ENCODE measurements at regions not wholly inside any gene's neighbourhood (a gene's known extent, or its start where the extent isn't known, plus 50 kb on each side); places are given as distances from the start of the nearest gene placed in this dataset.

DNA sequence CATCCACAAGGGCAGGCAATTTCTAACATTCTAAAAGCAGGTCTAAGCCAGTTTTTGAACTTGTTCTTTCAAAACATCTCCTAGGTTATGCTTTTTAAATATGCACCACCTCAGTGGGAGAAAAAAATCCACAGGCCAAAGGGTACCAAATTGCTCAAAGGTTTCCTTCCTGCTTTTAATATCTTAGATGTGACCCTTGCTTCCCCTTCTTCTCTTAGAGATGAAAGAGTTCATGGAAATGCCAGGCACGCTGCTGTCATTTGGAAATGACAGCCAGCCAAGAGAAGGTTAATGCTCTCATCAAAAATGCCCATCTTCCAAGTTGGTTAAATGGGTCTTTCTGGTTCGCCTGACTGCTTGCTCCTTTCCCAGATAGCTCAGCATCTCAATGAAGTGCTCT is 497.1 kb downstream of the CD83 start:
- no peak overlapping the region for H3K27ac ChIP-seq (ENCODE audit: low read length)
- no peaks in the 10 kb centered on the region for H3K9me2 ChIP-seq (ENCODE audit: insufficient read depth, low read length)
- H3K9ac ChIP-seq (ENCODE audit: low read length) = no peak overlapping the region
- no peaks in the 10 kb centered on the region for H4K20me1 ChIP-seq (ENCODE audit: insufficient read depth)
- H2AFZ ChIP-seq (ENCODE audit: low read depth, low read length) = no peak overlapping the region
- no peaks in the 10 kb centered on the region for H3K9me3 ChIP-seq (ENCODE audit: low read length)
- H3K27me3 ChIP-seq (ENCODE audit: insufficient read depth, low read depth, low read length) = no peaks in the 10 kb centered on the region
- no peak overlapping the region for H3K4me2 ChIP-seq (ENCODE audit: low read length)
- no peak overlapping the region for H3K4me3 ChIP-seq (ENCODE audit: low read length)
- H3F3A ChIP-seq (ENCODE audit: insufficient read depth, low read length, poor library complexity, severe bottlenecking) = no peaks in the 10 kb centered on the region
- TF ChIP-seq MXI1 (conservative IDR thresholded peaks at IDR 0.05; ENCODE audit: poor library complexity, severe bottlenecking) (no peak), EZH2 (IDR thresholded peaks at IDR 0.05; ENCODE audit: borderline replicate concordance, insufficient read depth, low read length, poor library complexity, severe bottlenecking) (no peak), EP300 (conservative IDR thresholded peaks at IDR 0.05; ENCODE audit: poor library complexity, severe bottlenecking) (no peak), TAF1 (IDR thresholded peaks at IDR 0.05; ENCODE audit: low read depth) (no peak), POLR2AphosphoS5 (IDR thresholded peaks at IDR 0.05) (no peak), RAD21 (conservative IDR thresholded peaks at IDR 0.05) (no peak), SMC3 (conservative IDR thresholded peaks at IDR 0.05; ENCODE audit: poor library complexity) (no peak)
- TF ChIP-seq, protein P1, sequence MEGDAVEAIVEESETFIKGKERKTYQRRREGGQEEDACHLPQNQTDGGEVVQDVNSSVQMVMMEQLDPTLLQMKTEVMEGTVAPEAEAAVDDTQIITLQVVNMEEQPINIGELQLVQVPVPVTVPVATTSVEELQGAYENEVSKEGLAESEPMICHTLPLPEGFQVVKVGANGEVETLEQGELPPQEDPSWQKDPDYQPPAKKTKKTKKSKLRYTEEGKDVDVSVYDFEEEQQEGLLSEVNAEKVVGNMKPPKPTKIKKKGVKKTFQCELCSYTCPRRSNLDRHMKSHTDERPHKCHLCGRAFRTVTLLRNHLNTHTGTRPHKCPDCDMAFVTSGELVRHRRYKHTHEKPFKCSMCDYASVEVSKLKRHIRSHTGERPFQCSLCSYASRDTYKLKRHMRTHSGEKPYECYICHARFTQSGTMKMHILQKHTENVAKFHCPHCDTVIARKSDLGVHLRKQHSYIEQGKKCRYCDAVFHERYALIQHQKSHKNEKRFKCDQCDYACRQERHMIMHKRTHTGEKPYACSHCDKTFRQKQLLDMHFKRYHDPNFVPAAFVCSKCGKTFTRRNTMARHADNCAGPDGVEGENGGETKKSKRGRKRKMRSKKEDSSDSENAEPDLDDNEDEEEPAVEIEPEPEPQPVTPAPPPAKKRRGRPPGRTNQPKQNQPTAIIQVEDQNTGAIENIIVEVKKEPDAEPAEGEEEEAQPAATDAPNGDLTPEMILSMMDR (IDR thresholded peaks at IDR 0.05; ENCODE audit: poor library complexity, severe bottlenecking) = no peak
- TF ChIP-seq, protein P2, sequence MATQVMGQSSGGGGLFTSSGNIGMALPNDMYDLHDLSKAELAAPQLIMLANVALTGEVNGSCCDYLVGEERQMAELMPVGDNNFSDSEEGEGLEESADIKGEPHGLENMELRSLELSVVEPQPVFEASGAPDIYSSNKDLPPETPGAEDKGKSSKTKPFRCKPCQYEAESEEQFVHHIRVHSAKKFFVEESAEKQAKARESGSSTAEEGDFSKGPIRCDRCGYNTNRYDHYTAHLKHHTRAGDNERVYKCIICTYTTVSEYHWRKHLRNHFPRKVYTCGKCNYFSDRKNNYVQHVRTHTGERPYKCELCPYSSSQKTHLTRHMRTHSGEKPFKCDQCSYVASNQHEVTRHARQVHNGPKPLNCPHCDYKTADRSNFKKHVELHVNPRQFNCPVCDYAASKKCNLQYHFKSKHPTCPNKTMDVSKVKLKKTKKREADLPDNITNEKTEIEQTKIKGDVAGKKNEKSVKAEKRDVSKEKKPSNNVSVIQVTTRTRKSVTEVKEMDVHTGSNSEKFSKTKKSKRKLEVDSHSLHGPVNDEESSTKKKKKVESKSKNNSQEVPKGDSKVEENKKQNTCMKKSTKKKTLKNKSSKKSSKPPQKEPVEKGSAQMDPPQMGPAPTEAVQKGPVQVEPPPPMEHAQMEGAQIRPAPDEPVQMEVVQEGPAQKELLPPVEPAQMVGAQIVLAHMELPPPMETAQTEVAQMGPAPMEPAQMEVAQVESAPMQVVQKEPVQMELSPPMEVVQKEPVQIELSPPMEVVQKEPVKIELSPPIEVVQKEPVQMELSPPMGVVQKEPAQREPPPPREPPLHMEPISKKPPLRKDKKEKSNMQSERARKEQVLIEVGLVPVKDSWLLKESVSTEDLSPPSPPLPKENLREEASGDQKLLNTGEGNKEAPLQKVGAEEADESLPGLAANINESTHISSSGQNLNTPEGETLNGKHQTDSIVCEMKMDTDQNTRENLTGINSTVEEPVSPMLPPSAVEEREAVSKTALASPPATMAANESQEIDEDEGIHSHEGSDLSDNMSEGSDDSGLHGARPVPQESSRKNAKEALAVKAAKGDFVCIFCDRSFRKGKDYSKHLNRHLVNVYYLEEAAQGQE (IDR thresholded peaks at IDR 0.05; ENCODE audit: borderline replicate concordance) = no peak
- no peaks in the 10 kb centered on the region for H3K36me3 ChIP-seq (ENCODE audit: insufficient read depth, low read length)
- no peaks in the 10 kb centered on the region for H3K79me2 ChIP-seq (replicated peaks; ENCODE audit: insufficient read depth, low read length)

DNA sequence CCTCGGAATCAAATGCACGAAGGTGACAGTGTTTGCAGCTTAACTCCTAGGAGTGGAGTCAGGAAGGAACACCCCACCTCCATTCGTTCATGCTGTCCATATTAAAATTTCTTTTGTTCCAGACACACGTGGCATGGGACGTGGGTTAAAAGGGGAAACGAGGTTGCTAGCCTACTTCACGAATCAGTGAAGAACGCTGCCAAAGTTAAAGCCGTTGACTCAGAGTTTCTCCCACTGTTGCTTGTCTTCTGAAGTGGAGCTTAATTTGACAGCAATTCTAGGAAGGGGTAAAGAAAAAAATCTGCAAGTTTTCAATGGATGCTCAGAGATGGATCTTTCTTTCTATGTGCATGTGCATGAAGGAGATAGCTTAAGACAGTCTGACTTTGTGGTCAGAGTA is 499.1 kb downstream of the CD83 start:
- no peak overlapping the region for H3K27ac ChIP-seq (ENCODE audit: low read length)
- no peaks in the 10 kb centered on the region for H3K9me2 ChIP-seq (ENCODE audit: insufficient read depth, low read length)
- no peaks in the 10 kb centered on the region for H3K36me3 ChIP-seq (ENCODE audit: insufficient read depth, low read length)
- H3K4me2 ChIP-seq (ENCODE audit: low read length) = no peak overlapping the region
- H3K9me3 ChIP-seq (ENCODE audit: low read length) = no peaks in the 10 kb centered on the region
- TF ChIP-seq, protein P2 (IDR thresholded peaks at IDR 0.05; ENCODE audit: borderline replicate concordance) = no peak
- no peak for TF ChIP-seq POLR2AphosphoS5 (IDR thresholded peaks at IDR 0.05)
- no peak for TF ChIP-seq RAD21 (conservative IDR thresholded peaks at IDR 0.05)
- no peak for TF ChIP-seq SMC3 (conservative IDR thresholded peaks at IDR 0.05; ENCODE audit: poor library complexity)
- H2AFZ ChIP-seq (ENCODE audit: low read depth, low read length) = no peak overlapping the region
- H3K9ac ChIP-seq (ENCODE audit: low read length) = no peak overlapping the region
- no peaks in the 10 kb centered on the region for H4K20me1 ChIP-seq (ENCODE audit: insufficient read depth)
- no peak overlapping the region for H3K4me3 ChIP-seq (ENCODE audit: low read length)
- H3F3A ChIP-seq (ENCODE audit: insufficient read depth, low read length, poor library complexity, severe bottlenecking) = no peaks in the 10 kb centered on the region
- H3K27me3 ChIP-seq (ENCODE audit: insufficient read depth, low read depth, low read length) = no peaks in the 10 kb centered on the region
- H3K79me2 ChIP-seq (replicated peaks; ENCODE audit: insufficient read depth, low read length) = no peaks in the 10 kb centered on the region
